Vagina (tissue), 2 donors: ENCODE measurements at regions not wholly inside any gene's neighbourhood (a gene's known extent, or its start where the extent isn't known, plus 50 kb on each side); places are given as distances from the start of the nearest gene placed in this dataset.

Experiments used
- POLR2A ChIP-seq, 2 donors: fragments of 450-650 bp; IDR thresholded peaks; one replicate each; pipeline ENCODE4 v1.6.1; 2017; ENCODE audit warnings: antibody characterized with exemption in 2 of 2, mild to moderate bottlenecking in 2 of 2, moderate library complexity in 2 of 2
- POLR2AphosphoS5 ChIP-seq, 2 donors: sonication (generic); formaldehyde crosslinking; IDR thresholded peaks; one replicate each; pipeline ENCODE4 v1.9.0; 2017; ENCODE audit warnings: antibody characterized with exemption in 2 of 2, mild to moderate bottlenecking in 2 of 2, low read depth in 1 of 2; ENCODE audit not compliant: insufficient read depth in 1 of 2

DNA sequence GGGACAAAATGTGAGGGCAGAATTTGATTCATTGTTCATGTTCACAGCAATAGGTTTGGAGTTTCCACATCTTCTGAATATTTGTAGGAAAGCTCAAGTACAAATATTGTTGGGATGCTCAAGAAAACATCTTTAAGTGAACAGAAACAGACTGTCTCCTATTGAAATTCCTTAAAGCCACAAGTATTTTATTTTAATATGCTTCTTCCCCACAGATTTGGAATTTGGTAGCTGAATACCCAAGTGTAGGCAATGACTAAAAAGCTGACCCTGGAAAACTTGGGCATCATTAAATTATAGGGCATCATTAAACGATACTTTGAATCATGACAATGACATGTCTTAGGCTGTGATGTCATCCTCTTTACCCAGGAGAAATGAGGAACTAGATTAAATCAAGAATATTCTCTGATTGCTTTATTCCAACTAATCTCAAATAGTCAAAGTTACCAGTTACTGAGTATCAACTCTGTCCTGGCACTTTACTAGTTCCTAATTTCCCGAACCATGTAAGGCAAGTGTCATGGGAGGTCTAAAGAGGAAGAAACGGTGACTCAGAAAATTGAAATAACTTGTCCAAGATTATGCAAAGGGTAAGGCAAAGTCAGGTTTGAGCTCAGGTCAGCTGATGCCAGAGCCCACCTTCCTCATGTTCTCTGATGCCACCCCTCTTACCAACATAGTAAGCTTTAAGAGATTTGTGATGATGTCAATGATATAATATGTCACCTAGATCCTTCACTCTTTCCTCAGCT is 223.1 kb upstream of the LEF1 start:
- TF ChIP-seq POLR2A (IDR thresholded peaks at IDR 0.05) (no peak), POLR2AphosphoS5 (IDR thresholded peaks at IDR 0.05; ENCODE audit: insufficient read depth in 1 of 2, low read depth in 1 of 2) (no peak)
